Subcutaneous abdominal adipose tissue (tissue), 5 donors: ENCODE measurements at regions not wholly inside any gene's neighbourhood (a gene's known extent, or its start where the extent isn't known, plus 50 kb on each side); places are given as distances from the start of the nearest gene placed in this dataset.

Experiments used
- H3K27ac ChIP-seq: one replicate; pipeline ENCODE4 v1.7.0; 2013; ENCODE audit warnings: low read depth, mild to moderate bottlenecking, inconsistent platforms, low read length, moderate library complexity
- H3K27me3 ChIP-seq, 5 donors: one replicate each; pipeline ENCODE4 v1.7.0; 2013; ENCODE audit warnings: low read length in 5 of 5, inconsistent platforms in 1 of 5; ENCODE audit not compliant: control insufficient read depth in 5 of 5, insufficient read depth in 4 of 5
- H3K36me3 ChIP-seq, 5 donors: one replicate each; pipeline ENCODE4 v1.7.0; 2013; ENCODE audit warnings: low read length in 5 of 5; ENCODE audit not compliant: control insufficient read depth in 5 of 5, insufficient read depth in 5 of 5
- H3K4me1 ChIP-seq, 5 donors: one replicate each; pipeline ENCODE4 v1.7.0; 2013; ENCODE audit warnings: low read length in 5 of 5, mild to moderate bottlenecking in 3 of 5, moderate library complexity in 1 of 5; ENCODE audit not compliant: control insufficient read depth in 5 of 5, insufficient read depth in 5 of 5
- H3K4me3 ChIP-seq, 5 donors: one replicate each; pipeline ENCODE4 v1.7.0; 2013; ENCODE audit warnings: low read length in 5 of 5, low read depth in 1 of 5
- H3K9ac ChIP-seq, 5 donors: one replicate each; pipeline ENCODE4 v1.7.0; 2013; ENCODE audit warnings: low read length in 5 of 5, mild to moderate bottlenecking in 4 of 5, moderate library complexity in 3 of 5
- H3K9me3 ChIP-seq, 5 donors: one replicate each; pipeline ENCODE4 v1.7.0; 2013; ENCODE audit warnings: low read length in 5 of 5; ENCODE audit not compliant: control insufficient read depth in 5 of 5
- donor health status: healthy.
- donor health status: healthy.
- donor health status: healthy.
- donor health status: healthy.
- donor health status: healthy.

DNA sequence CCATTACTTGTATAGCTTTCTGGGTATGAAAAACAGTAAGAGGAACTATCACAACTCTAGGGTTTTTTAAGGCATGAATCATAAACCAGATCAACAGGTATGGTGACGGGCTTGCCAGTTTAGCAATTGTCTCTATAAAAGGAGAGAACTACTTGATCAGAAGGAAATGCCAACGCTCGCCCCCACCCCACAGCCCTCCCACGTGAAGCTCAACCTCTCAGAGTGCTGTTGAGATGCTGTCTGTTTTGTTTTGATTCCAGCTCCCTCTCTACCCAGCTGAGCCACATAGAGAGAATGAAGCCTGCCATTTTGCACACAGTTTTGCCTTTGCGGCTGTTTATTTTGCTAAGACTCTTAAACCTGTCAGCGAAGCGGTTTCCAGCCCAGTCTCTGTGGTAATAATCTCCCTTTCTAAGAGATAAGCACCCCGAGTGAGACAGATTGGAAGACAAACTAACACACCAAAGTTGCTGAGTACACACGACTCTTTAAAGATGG, 257.9 kb upstream of the ANKRD55 start:
- Histone ChIP-seq H3K27me3 (no peaks in the 10 kb centered on the region), H3K27ac (no peak overlapping the region)

DNA sequence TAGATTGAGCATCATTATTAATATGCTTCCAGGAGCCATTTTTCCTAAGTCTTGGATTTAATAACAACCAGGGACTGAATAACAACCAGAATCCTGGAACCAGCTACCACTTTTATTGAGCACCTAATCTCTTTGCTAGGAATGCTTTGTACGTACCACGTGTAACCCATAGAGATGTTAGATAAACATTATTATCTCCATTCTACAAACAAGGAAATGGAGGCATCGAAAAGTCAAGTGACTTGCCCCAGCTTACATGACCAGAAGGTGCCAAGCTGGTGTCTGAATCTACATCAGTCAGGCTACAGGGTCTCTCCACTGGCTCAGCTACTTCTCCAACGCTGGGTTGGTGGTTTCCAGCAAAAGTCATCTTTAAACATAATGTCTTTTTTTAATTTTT, 256.1 kb upstream of the ANKRD55 start:
- Histone ChIP-seq H3K36me3 (no peaks in the 10 kb centered on the region), H3K27ac (no peak overlapping the region), H3K9ac (no peak overlapping the region)

More for the DNA sequence above, 257.9 kb upstream of the ANKRD55 start:
- H3K9me3 ChIP-seq = peaks cover 0 to 2% (median 0%) of the 10 kb centered on the region in 5 donors
- H3K36me3 ChIP-seq = no peaks in the 10 kb centered on the region
- peaks cover 2 to 13% (median 10%) of the 10 kb centered on the region in 5 donors for H3K4me1 ChIP-seq
- H3K9ac ChIP-seq = no peak overlapping the region
- H3K4me3 ChIP-seq = no peak overlapping the region

DNA sequence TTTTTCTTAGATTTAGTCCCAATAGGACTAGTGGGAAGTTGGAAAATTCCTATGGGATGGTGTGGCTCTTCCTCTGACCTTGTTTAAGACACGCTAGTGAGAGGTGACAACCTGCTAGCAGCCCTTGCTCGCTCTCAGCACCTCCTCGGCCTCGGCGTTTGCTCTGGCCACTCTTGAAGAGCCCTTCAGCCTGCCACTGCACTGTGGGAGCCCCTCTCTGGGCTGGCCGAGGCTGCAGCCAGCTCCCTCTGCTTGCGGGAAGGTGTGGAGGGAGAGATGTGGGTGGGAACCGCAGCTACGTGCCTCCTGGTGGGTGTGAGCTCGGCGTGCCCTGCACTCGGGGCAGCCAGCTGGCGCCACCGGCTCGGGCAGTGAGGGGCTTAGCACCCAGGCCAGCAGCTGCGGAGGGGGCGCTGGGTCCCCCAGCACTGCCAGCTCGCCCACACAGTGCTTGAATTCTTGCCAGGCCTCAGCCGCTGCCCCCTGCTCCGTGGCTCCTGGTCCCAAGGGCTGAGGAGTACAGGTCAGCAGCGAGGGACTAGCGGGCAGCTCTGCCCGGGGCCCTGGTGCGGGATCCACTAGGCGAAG, 254.5 kb upstream of the ANKRD55 start:
- H3K9me3 ChIP-seq = peaks cover 0 to 2% (median 0%) of the 10 kb centered on the region in 5 donors
- H3K27me3 ChIP-seq = no peaks in the 10 kb centered on the region
- peaks cover 0 to 12% (median 4%) of the 10 kb centered on the region in 5 donors for H3K4me1 ChIP-seq
- no peak overlapping the region for H3K4me3 ChIP-seq
- H3K36me3 ChIP-seq = no peaks in the 10 kb centered on the region
- H3K27ac ChIP-seq = no peak overlapping the region
- H3K9ac ChIP-seq = no peak overlapping the region

More for the DNA sequence above, 256.1 kb upstream of the ANKRD55 start:
- no peaks in the 10 kb centered on the region for H3K27me3 ChIP-seq
- no peak overlapping the region for H3K4me3 ChIP-seq
- peaks cover 0 to 15% (median 10%) of the 10 kb centered on the region in 5 donors for H3K4me1 ChIP-seq
- H3K9me3 ChIP-seq = peaks cover 0 to 2% (median 0%) of the 10 kb centered on the region in 5 donors

DNA sequence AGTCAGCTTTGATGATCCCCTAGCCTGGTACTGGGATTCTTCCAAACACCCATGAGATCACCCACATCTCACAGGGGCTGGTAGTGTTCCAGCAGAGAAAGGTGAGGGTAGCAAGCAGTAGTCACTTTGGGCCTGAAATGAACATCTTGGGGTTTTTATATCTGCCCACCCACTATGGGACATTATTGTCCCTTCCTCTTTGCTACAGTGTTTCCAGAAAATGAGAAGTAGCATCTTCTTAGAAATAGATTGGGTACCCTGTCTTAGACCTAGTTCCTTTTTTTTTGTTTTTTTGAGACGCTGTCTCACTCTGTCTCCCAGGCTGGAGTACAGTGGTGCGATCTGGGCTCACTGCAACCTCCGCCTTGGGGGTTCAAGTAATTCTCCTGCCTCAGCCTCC, 249.2 kb upstream of the ANKRD55 start:
- Histone ChIP-seq H3K4me3 (no peak overlapping the region), H3K9ac (no peak overlapping the region), H3K4me1 (peaks cover 2 to 32% (median 29%) of the 10 kb centered on the region in 5 donors), H3K36me3 (no peaks in the 10 kb centered on the region), H3K27ac (peak overlapping the region; percentile 79), H3K27me3 (no peaks in the 10 kb centered on the region), H3K9me3 (peaks cover 0 to 2% (median 0%) of the 10 kb centered on the region in 5 donors)

DNA sequence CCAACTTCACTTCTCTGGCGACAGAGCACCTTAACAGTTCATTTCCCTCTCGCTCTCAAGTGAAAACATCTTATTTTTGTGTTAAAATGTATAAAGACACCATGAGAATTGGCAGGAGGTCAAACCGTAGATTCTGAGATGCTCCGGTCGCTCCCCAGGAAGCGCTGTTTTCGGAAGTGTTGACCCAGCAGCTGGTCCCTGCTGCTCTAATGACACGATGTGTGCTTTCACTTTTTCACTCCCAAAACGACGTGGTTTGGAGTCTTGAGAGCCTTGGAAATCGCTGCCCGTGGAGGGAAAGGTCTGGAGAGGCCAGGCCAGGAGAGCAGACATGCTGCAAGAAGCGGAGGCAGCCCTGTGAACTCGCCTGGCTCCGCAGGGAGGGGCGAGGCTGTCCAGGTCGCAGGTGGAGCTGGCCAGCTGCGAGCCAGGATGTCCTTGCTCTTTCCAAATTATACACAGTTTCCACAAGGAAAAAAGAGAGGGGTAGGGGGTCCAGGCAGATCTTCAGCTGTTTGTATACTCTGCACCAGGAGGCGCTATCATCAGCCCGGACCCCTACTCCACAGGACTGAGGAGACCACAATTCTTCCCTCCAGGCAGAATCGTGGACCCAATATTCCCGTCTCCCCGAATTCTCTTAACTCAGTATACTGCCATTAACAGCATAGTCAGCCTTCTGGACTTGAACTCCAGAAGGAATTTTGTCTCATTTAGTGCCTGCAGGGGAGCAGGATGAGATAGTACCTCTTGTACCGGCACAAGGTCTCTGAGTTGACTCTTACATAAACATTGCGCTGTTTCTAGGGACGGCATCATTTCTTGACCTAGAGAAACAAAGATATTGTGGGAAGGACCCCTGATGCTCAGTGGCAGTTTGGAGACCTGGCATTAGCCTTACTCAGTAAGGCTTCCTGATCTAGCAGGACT, 248.6 kb upstream of the ANKRD55 start:
- no peaks in the 10 kb centered on the region for H3K36me3 ChIP-seq
- peak overlapping the region; percentile 79 for H3K27ac ChIP-seq
- H3K9me3 ChIP-seq = no peaks in the 10 kb centered on the region
- peaks cover 2 to 32% (median 29%) of the 10 kb centered on the region in 5 donors for H3K4me1 ChIP-seq
- H3K9ac ChIP-seq = peak overlapping the region; percentile 44 to 83 (median 65)
- H3K27me3 ChIP-seq = no peaks in the 10 kb centered on the region
- H3K4me3 ChIP-seq = peak overlapping the region; percentile 69 to 85 (median 75)

DNA sequence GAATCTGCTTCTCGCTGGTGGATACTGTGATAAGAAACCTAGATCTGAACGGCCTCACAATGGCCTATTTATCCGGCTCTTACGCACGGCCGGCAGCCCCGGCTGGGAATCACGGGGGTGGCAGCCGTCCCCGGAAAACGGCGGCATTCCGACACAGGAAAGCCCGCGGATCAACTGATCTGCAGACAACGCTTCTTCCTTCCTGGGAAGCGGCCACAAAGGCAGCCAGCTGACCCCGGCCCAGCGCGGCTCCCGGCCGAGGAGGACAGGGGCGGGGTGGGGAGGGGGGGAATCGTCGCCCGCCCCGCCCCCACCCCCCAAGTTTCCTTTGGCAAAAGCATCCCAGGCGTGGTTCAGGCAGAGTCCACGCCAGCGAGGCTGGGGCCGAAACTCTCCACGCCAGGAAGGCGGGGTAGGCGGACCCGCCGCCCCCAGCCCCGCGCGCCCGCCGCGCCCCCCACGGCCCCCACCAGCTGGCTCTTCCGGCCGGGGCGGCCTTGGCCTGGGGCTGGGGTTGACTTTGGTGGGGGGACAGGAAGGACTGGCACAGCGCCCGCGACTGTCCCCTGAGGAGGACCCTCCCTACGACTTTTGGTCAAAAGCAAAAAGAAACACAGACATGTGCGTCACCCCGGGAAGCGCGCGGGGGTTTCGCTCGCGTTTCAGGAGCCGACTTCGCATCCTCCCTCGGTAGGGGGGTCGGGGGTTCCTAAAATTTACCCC, 247.7 kb upstream of the ANKRD55 start:
- Histone ChIP-seq H3K4me1 (peaks cover 2 to 32% (median 23%) of the 10 kb centered on the region in 5 donors), H3K27ac (peak overlapping the region; percentile 79), H3K9me3 (no peaks in the 10 kb centered on the region), H3K36me3 (no peaks in the 10 kb centered on the region), H3K27me3 (no peaks in the 10 kb centered on the region), H3K9ac (peak overlapping the region; percentile 44 to 83 (median 65)), H3K4me3 (peak overlapping the region; percentile 69 to 85 (median 75))

DNA sequence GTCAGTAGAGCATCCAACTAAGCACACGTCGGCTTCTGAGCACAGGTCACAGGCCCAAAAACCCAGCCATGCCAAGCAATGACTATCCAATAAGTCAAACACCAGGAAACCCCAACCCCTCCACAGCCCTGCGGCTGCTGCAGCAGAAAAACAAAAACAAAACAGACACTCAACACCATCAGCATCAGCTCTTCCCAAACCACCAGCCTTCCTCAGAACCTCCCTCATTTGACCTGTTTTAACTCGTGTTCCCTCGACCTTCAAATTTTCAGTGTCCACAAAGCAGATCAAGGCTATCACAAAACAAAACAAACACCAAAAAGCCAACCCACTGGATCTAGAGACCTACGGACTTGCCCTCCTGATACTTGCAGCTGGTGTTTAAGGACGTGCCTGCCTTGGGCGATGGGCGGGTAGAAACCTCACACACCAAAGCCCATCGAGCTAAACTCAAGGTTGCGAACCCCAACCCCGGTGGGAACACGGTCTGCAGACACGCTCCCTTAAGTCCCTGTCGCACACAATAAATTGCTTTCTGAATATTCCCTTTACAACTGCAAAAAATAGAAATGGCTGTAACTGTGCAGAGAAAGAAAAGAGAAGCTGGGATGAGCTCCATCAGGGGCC, 247.1 kb upstream of the ANKRD55 start:
- Histone ChIP-seq H3K9ac (peak overlapping the region in 3 of 5 donors; percentile 10 to 62 (median 46)), H3K9me3 (no peaks in the 10 kb centered on the region), H3K27ac (peak overlapping the region; percentile 79), H3K27me3 (no peaks in the 10 kb centered on the region), H3K4me1 (peaks cover 2 to 27% (median 20%) of the 10 kb centered on the region in 5 donors), H3K36me3 (no peaks in the 10 kb centered on the region), H3K4me3 (peak overlapping the region; percentile 55 to 75 (median 69))

DNA sequence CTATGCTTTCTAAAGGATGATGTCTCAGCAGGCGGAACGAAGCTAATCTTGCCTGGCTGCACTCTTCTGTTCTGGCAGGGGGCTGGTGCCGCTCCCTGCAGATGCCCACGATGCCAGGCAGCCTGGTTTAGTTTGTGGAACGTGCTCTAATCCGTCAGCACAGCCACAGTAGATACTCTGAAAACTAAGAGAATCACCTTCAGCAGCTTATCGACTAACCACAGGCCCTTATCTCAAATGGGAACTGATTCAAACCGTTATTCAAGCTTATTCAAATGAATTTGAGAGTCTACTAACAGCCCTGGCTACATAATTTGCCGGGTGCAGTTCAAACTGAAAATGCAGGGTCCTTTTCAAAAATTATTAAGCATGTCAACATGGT, 246.6 kb upstream of the ANKRD55 start:
- no peak overlapping the region for H3K4me3 ChIP-seq

DNA sequence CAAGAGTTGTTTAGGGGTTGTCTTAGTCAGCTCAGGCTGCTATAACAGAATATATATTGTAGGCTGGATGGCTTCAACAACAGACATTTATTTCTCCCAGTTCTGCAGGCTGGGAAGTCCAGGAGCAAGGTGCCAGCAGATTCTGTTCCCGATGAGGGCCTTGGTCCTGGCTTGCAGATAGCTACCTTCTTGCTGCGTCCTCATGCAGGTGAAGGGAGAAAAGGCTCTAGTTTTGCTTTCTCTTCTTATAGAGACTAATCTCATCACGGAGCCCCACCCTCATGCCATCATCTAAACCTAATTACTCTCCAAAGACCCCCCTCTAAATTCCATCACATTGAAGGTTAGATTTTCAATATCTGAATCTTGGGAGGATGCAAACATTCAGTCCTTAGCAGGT, 246.0 kb upstream of the ANKRD55 start:
- H3K4me3 ChIP-seq = no peak overlapping the region
- H3K27ac ChIP-seq = no peak overlapping the region
- H3K9me3 ChIP-seq = no peaks in the 10 kb centered on the region
- no peaks in the 10 kb centered on the region for H3K27me3 ChIP-seq
- H3K36me3 ChIP-seq = no peaks in the 10 kb centered on the region
- H3K4me1 ChIP-seq = peaks cover 2 to 27% (median 19%) of the 10 kb centered on the region in 5 donors
- H3K9ac ChIP-seq = no peak overlapping the region

More for the DNA sequence above, 246.6 kb upstream of the ANKRD55 start:
- Histone ChIP-seq H3K4me1 (peaks cover 2 to 27% (median 19%) of the 10 kb centered on the region in 5 donors), H3K36me3 (no peaks in the 10 kb centered on the region), H3K9me3 (no peaks in the 10 kb centered on the region), H3K27me3 (no peaks in the 10 kb centered on the region), H3K9ac (no peak overlapping the region), H3K27ac (no peak overlapping the region)
